Activated CD4-positive, alpha-beta memory T cell treated with anti-CD3 and anti-CD28 coated beads, Interleukin-2, amount 10 ng/mL, durations not matched to agents 7 days and 5 days (primary cell): ENCODE measurements at regions not wholly inside any gene's neighbourhood (a gene's known extent, or its start where the extent isn't known, plus 50 kb on each side); places are given as distances from the start of the nearest gene placed in this dataset.

Experiments
- CTCF ChIA-PET: fragments of 350-600 bp; sonication (Branson Sonifier 250); formaldehyde crosslinking; loops from one replicate; lab custom pipeline; 2021; ENCODE audit warnings: antibody characterized with exemption, inconsistent platforms; lab: Charles Lee
- POLR2A ChIA-PET: fragments of 350-600 bp; sonication (Branson Sonifier 250); formaldehyde crosslinking; loops from one replicate; lab custom pipeline; 2021; ENCODE audit warnings: antibody characterized with exemption; lab: Charles Lee
- DNase-seq: peaks from one replicate; pipeline ENCODE4 v3.0.0-alpha.2; 2020
- H3K27ac Mint-ChIP-seq: one replicate; pipeline ENCODE4 v1.8.0; 2021; ENCODE audit warnings: mild to moderate bottlenecking, mixed read lengths
- H3K27me3 Mint-ChIP-seq: one replicate; pipeline ENCODE4 v1.8.0; 2021; ENCODE audit warnings: mixed read lengths
- H3K36me3 Mint-ChIP-seq: one replicate; pipeline ENCODE4 v1.8.0; 2021; ENCODE audit warnings: low read depth, mixed read lengths
- H3K4me1 Mint-ChIP-seq: one replicate; pipeline ENCODE4 v1.8.0; 2021; ENCODE audit warnings: mixed read lengths
- H3K4me3 Mint-ChIP-seq: one replicate; pipeline ENCODE4 v1.8.0; 2021; ENCODE audit warnings: mild to moderate bottlenecking, mixed read lengths
- H3K9me3 Mint-ChIP-seq: one replicate; pipeline ENCODE4 v1.8.0; 2021; ENCODE audit warnings: mixed read lengths

DNA sequence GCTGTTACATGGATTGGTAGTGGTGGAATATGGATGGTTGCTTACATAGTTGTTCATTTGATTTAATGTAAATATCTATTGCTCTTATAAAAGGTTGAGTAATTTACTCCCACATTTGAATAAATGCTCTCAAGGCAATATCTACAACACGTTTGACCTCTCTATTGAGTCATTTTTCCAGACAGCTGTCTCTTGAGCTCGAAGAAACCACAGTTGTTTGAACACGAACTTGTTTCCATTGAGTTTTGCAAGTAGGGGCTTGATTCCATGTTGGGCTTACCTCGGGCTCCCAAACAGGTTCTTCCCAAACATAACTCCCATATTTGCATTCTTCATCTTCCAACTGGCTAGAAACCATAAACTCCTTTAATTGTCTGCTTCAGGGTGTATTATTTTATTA lies 115.0 kb upstream of the HMHB1 start:
- H3K27ac Mint-ChIP-seq: no peak overlapping the region
- no peak for DNase-seq
- H3K9me3 Mint-ChIP-seq: no peaks in the 10 kb centered on the region
- H3K4me1 Mint-ChIP-seq: peaks cover 44% of the 10 kb centered on the region
- peaks cover 7% of the 10 kb centered on the region for H3K36me3 Mint-ChIP-seq
- no peak overlapping the region for H3K4me3 Mint-ChIP-seq
- ChIA-PET CTCF (no interaction called here), POLR2A (no interaction called here)
- H3K27me3 Mint-ChIP-seq: no peaks in the 10 kb centered on the region

DNA sequence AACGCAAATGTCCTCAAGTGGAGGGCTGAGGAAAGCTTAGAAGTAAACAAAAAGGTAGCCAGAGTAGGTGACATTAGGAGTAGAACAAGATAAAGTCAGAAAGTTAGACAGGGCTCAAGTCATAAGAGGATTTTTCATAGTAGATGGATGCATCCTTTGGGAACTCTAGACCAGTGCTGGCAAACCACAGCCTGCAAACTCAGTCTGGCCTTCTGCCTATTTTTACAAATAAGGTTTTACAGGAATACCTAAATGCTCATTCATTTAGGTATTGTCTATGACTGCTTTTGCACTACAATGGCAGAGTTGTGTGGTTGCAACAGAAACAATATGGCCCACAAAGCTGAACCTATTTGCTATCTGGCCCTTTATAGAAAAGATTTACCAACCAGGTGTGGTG lies 116.0 kb upstream of the HMHB1 start:
- Mint-ChIP-seq H3K27me3 (no peaks in the 10 kb centered on the region), H3K4me1 (peaks cover 44% of the 10 kb centered on the region), H3K9me3 (no peaks in the 10 kb centered on the region), H3K27ac (no peak overlapping the region), H3K4me3 (no peak overlapping the region), H3K36me3 (peaks cover 7% of the 10 kb centered on the region)
- ChIA-PET CTCF (interaction anchor here (0.6 kb wide), 1 partner anchor 9 kb away, joined by 4 read pairs; no protein-coding TSS in a partner anchor), POLR2A (no interaction called here)
- DNase-seq: no peak

DNA sequence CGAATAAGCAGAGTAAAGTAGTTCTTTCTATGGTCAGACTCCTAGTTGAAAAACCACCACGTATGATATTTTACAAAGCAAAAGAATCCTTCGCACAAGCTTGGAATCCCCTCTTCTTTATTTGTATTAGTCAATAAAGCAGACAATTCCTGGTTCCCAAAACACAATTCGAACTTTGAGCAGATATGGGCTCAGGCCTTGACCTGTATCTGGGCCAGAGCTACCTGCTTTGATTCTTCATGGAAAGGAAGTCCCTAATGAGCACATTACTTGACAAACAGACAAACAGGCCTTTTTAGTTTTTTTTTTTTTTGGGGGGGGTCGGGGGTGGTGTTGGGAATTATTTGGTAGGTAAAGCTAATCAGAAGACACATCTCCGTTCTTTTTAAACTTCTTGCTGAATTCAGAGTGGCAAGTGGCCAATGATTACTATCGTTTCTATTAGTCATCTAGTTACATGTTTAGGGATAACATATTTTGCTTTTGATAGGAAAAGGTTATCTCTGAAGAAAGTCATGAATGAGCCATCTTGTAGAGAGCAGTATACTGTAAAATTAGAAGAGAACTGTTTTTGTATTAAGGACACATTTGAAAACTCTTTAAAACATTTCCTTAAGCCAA lies 116.6 kb upstream of the HMHB1 start:
- DNase-seq: no peak
- Mint-ChIP-seq H3K27me3 (peaks cover 4% of the 10 kb centered on the region), H3K4me1 (peaks cover 44% of the 10 kb centered on the region), H3K36me3 (peaks cover 11% of the 10 kb centered on the region), H3K27ac (no peak overlapping the region), H3K9me3 (peaks cover 4% of the 10 kb centered on the region), H3K4me3 (no peak overlapping the region)
- CTCF ChIA-PET: interaction anchor here (0.6 to 1.1 kb wide), 3 partner anchors 9 to 872 kb away, joined by 3 to 4 read pairs (median 3); no protein-coding TSS in a partner anchor
- POLR2A ChIA-PET: no interaction called here

DNA sequence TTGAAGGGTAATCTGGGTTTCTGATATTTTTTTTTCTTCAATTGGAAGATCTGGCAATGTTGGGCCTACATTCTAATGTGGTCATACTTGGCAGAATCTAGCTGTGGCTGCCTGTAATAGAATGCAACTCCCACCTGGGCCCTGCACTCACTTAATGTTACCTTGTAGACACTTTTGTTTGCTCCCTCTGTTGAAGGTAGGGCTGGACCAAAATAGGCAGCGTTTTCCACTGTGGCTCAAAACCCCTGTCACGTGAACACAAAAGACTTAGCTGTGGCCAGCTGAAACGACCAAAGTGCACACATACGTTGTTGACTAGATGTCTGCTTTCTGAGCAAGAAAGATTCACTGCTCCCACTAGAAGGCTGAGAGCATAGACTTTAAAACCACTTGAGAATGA lies 117.6 kb upstream of the HMHB1 start:
- Mint-ChIP-seq H3K27ac (peak overlapping the region; percentile 55), H3K36me3 (peaks cover 18% of the 10 kb centered on the region), H3K27me3 (peaks cover 10% of the 10 kb centered on the region), H3K4me3 (no peak overlapping the region), H3K9me3 (peaks cover 10% of the 10 kb centered on the region), H3K4me1 (peaks cover 42% of the 10 kb centered on the region)
- ChIA-PET POLR2A (interaction anchor here (0.6 to 1.6 kb wide), 2 partner anchors 291 to 589 kb away, joined by 3 to 6 read pairs; partner anchors contain the start of gene NR3C1), CTCF (interaction anchor here (0.7 to 1.1 kb wide), 3 partner anchors 7 to 290 kb away, joined by 3 to 4 read pairs (median 3); no protein-coding TSS in a partner anchor)
- no peak for DNase-seq

DNA sequence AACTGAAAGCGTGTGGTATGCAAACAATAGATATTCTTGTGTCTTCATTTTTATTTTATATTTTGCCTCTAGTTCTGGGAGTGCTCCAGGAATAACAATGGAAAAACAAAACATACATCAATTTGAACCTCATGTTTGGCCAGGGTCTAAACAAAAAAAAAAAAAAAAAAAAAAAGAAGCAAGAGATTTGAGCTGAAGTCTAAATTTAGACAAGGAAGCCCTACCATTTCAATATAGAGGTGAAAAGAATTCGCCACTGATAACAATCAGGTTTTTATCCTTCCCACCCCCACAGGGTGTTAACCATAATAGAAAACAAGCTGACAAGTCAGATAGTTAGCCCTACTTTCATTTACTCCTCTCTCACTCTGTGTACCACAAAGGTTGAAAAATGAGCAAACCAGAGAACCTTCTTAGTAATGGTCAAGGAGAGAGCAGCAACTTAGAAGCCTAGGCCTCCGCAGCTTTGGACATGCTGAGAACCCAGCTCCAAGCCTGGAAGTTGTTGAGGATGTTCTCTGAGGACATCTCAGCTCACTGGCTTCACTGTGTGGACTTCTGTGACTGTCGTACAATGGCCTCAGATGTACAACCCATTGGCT lies 118.2 kb upstream of the HMHB1 start:
- ChIA-PET POLR2A (interaction anchor here (0.6 to 1.6 kb wide), 2 partner anchors 290 to 588 kb away, joined by 3 to 6 read pairs; partner anchors contain the start of gene NR3C1), CTCF (interaction anchor here (0.7 to 0.9 kb wide), 2 partner anchors 8 to 289 kb away, joined by 3 to 4 read pairs; no protein-coding TSS in a partner anchor)
- H3K4me1 Mint-ChIP-seq: peaks cover 36% of the 10 kb centered on the region
- H3K27ac Mint-ChIP-seq: peak overlapping the region; percentile 55
- peaks cover 19% of the 10 kb centered on the region for H3K36me3 Mint-ChIP-seq
- H3K27me3 Mint-ChIP-seq: peaks cover 10% of the 10 kb centered on the region
- H3K9me3 Mint-ChIP-seq: peaks cover 12% of the 10 kb centered on the region
- no peak overlapping the region for H3K4me3 Mint-ChIP-seq
- peak; percentile 26 for DNase-seq

DNA sequence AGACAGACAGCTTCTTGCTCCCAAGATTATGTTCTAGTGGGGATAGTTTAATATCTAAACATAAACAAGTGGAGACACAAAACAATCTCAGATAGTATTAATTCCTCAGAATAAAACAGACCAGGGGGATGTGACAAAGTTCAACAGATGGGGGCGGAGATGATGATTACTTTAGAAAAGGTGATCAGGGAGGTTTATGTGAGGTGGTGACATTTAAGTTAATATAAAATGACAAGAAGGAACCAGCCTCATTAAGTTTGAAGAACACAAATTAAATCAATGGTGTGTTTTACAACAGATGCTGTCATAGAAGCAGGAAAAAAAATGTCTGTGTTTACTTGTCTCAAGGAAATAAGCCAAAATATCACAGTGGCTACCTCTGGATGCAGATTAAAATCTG lies 119.6 kb upstream of the HMHB1 start:
- Mint-ChIP-seq H3K4me1 (peaks cover 27% of the 10 kb centered on the region), H3K9me3 (peaks cover 12% of the 10 kb centered on the region), H3K36me3 (peaks cover 19% of the 10 kb centered on the region), H3K27ac (no peak overlapping the region), H3K27me3 (peaks cover 10% of the 10 kb centered on the region), H3K4me3 (no peak overlapping the region)
- CTCF ChIA-PET: no interaction called here
- DNase-seq: no peak
- POLR2A ChIA-PET: no interaction called here

DNA sequence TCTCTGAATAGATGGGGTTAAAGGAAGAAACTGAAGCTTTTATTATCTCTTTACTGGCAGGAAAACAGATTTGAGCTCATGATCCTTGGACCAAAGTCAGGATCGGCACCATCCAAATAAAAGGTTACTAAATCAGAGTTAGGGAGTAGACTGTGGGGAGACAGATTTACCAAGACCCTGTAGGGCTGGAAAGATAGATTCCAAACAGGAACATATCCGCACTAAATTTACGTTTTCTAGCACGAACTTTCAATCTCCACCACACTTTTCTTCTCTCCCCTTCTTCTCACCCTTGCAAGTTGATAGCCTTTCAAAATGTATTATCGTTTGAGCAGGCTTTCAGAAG lies 120.0 kb upstream of the HMHB1 start:
- H3K4me1 Mint-ChIP-seq: peaks cover 25% of the 10 kb centered on the region
- no peak overlapping the region for H3K4me3 Mint-ChIP-seq
- ChIA-PET POLR2A (no interaction called here), CTCF (no interaction called here)
- no peak overlapping the region for H3K27ac Mint-ChIP-seq
- no peak for DNase-seq
- H3K27me3 Mint-ChIP-seq: peaks cover 10% of the 10 kb centered on the region
- H3K36me3 Mint-ChIP-seq: peaks cover 19% of the 10 kb centered on the region
- H3K9me3 Mint-ChIP-seq: peaks cover 12% of the 10 kb centered on the region

DNA sequence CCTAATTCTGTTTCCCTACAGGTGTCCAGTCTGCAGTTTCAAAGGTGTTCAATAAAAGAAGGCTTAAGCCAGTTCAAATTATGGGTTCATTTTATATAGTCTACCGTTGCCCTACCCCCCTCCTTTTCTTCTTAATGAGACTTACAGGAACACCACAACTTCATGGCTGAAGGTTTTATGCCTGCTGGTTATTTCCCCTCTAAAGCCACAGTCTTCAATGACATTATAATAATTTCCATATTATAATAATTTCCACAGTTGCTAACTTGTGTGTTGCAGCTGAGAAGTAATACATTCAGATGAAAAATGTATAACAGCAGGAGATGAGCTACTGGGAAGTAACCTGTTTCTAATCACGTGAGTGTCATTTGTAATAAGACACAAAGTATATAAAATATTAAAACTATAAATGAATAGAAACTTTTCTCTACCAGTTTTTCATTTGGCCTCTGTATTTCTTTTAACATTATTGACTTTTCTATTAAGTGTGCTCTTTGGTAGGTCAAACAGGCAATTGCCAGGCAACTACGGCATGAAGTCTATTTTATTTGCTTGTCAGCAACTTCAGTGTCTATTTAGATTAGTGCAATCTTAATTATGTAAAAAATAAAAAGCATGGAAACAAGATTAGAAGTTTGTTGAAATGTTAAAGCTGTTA lies 120.5 kb upstream of the HMHB1 start:
- peaks cover 19% of the 10 kb centered on the region for H3K36me3 Mint-ChIP-seq
- peaks cover 12% of the 10 kb centered on the region for H3K9me3 Mint-ChIP-seq
- no peak overlapping the region for H3K4me3 Mint-ChIP-seq
- no peak overlapping the region for H3K27ac Mint-ChIP-seq
- DNase-seq: no peak
- ChIA-PET CTCF (no interaction called here), POLR2A (no interaction called here)
- peaks cover 10% of the 10 kb centered on the region for H3K27me3 Mint-ChIP-seq
- peaks cover 25% of the 10 kb centered on the region for H3K4me1 Mint-ChIP-seq

DNA sequence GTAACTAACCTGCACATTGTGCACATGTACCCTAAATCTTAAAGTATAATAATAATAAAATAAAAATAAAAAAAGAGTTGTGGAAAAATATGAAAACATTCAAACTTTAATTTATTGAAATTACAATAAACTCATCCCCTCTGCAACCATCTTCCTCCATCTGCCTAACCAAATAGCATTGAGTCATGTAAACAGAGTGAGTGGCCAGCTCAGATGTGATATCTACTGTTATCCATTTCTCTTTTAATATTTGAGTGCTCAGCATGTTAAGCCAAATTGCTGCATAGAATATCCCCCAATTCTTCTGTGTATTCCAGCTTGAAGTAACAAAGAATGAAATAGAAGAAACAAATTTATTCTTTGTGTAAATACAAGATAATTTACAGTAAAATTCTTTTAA lies 124.4 kb upstream of the HMHB1 start:
- ChIA-PET POLR2A (no interaction called here), CTCF (no interaction called here)
- Mint-ChIP-seq H3K27ac (no peak overlapping the region), H3K36me3 (peaks cover 12% of the 10 kb centered on the region), H3K27me3 (peaks cover 10% of the 10 kb centered on the region), H3K4me1 (peaks cover 3% of the 10 kb centered on the region), H3K4me3 (no peak overlapping the region), H3K9me3 (peaks cover 12% of the 10 kb centered on the region)
- DNase-seq: no peak

DNA sequence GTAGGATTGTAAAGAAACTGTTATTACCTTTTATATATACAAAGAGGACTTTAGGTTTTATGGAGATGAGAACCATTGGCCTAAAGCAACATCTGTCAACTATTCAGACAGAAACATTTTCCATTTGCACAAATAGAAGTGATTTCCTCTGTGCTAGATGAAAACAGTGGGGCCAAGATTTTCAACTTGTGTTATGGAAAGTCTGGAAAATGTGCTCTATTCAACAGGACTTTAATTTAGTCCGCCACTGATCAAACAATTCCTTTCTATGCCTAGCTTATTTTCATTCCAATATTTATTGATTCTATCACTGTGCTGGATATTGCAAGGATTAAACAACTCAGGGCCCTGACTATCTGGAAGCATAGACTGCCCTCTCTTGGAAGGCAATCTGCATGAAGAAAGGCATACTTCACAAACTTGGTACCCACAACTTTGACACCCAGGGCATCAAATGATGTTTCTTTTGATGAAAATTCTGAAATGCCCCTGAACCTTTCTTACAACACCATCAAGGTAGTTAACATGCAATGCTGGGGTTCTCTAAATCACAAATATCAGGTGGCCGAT lies 126.6 kb upstream of the HMHB1 start:
- peaks cover 5% of the 10 kb centered on the region for H3K27me3 Mint-ChIP-seq
- peaks cover 9% of the 10 kb centered on the region for H3K36me3 Mint-ChIP-seq
- H3K9me3 Mint-ChIP-seq: peaks cover 9% of the 10 kb centered on the region
- H3K27ac Mint-ChIP-seq: no peak overlapping the region
- no peak overlapping the region for H3K4me3 Mint-ChIP-seq
- POLR2A ChIA-PET: no interaction called here
- no peaks in the 10 kb centered on the region for H3K4me1 Mint-ChIP-seq
- CTCF ChIA-PET: no interaction called here
- no peak for DNase-seq

DNA sequence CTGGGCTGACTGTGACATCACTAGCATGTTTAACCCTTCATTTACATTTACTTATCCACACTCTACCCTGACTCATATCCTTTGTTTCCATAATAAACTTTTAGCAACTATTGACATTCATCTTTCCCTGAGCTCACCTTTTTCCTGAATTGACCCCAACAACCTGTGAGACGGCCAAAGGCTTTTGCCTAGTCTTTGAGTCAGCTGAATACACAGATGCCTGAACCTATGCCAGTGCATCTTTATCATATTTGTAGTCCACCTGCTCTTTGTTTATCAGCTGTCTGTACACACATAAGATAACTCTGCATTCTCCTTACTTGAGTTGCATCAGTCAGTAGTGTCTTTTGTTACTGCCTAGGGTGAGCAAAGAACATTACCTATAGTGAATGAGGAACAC lies 128.5 kb upstream of the HMHB1 start:
- H3K27me3 Mint-ChIP-seq: no peaks in the 10 kb centered on the region
- H3K9me3 Mint-ChIP-seq: no peaks in the 10 kb centered on the region
- no peak for DNase-seq
- H3K36me3 Mint-ChIP-seq: no peaks in the 10 kb centered on the region
- no peak overlapping the region for H3K27ac Mint-ChIP-seq
- no peak overlapping the region for H3K4me3 Mint-ChIP-seq
- peaks cover 11% of the 10 kb centered on the region for H3K4me1 Mint-ChIP-seq
- POLR2A ChIA-PET: no interaction called here
- CTCF ChIA-PET: no interaction called here

DNA sequence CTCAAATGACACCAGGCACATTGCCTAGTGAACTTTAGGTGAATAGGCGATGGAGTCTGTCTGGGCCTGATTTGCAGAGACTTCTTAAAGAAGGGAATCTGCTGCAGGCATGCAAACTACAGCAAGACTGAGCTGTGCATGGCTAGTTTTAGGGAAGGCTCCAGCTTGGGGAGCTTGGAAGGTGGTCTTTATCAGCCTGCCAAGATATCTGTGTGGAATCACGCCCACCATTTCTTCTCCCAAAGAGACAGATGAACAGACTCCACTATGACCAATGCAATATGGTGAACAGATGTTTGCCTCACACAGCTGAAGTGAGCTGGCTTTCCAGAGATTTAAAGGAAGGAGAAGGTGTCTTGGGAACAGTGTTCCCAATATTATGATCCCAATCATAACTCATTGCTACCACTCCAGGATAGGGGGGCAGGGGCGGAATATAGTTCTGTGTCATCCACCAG lies 129.0 kb upstream of the HMHB1 start:
- H3K27me3 Mint-ChIP-seq: no peaks in the 10 kb centered on the region
- H3K9me3 Mint-ChIP-seq: no peaks in the 10 kb centered on the region
- ChIA-PET CTCF (interaction anchor here (0.7 kb wide), 1 partner anchor 279 kb away, joined by 3 read pairs; no protein-coding TSS in a partner anchor), POLR2A (interaction anchor here (0.6 kb wide), 1 partner anchor 46 kb away, joined by 3 read pairs; no protein-coding TSS in a partner anchor)
- H3K27ac Mint-ChIP-seq: no peak overlapping the region
- H3K4me1 Mint-ChIP-seq: peaks cover 15% of the 10 kb centered on the region
- no peaks in the 10 kb centered on the region for H3K36me3 Mint-ChIP-seq
- DNase-seq: no peak
- H3K4me3 Mint-ChIP-seq: no peak overlapping the region
